ENCODE measurements at regions not wholly inside any gene's neighbourhood (a gene's known extent, or its start where the extent isn't known, plus 50 kb on each side); places are given as distances from the start of the nearest gene placed in this dataset.

DNA sequence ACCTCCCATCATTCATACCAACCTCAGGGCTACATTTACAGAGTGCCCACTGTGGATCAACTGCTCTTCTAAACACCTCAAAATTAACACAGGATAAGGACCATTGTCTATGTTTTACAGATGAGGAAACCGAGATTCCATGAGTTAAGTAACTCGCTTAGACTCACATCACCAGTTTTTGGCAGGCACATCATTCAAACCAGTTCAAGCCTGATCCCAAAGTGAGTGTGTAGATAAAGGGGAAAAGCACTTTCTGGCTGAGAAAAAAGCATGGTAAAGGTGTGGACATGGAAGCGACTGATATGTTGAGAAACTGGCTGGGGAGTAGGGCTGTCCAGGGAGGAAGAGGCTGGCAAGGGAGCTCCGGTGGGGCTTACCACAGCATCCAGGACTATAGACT is 193.7 kb upstream of the RORA start:
- Mint-ChIP-seq H3K9me3 (peaks cover 0 to 1% (median 0%) of the 10 kb centered on the region in 6 donors), H3K27me3 (ENCODE audit: low read depth in 3 of 3) (peaks cover 1 to 6% (median 5%) of the 10 kb centered on the region in 3 donors), H3K27ac (no peak overlapping the region), H3K36me3 (no peaks in the 10 kb centered on the region), H3K4me1 (no peaks in the 10 kb centered on the region), H3K4me3 (no peak overlapping the region)
- DNase-seq: no peak

- Mint-ChIP-seq H3K27me3 (ENCODE audit: low read depth in 3 of 3) (peaks cover 1 to 6% (median 5%) of the 10 kb centered on the region in 3 donors), H3K4me3 (no peak overlapping the region), H3K36me3 (no peaks in the 10 kb centered on the region), H3K9me3 (peaks cover 0 to 1% (median 0%) of the 10 kb centered on the region in 6 donors), H3K4me1 (no peaks in the 10 kb centered on the region), H3K27ac (no peak overlapping the region)
- DNase-seq: no peak
Observed at GRCh38 chr15:61421938-61422337, 192.8 kb upstream of the RORA start.

DNA sequence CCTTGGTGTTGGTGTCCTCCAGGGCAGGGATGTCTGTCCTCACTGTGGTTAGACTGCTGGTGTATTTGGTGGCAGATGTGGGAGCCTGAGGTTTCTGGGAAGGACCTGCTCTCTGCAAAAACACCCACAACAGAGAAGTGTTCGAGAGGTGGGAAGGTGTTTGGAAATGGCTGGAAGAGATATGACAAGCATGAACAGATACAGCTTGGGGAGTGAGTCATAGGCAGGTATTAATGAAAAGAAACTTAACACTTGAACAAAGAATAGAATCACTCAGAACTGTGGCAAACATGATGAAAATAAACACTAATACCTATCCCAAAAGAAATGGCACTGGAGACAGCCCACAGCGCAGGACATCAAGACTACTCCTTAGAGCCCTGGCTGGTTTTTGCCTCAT is 192.4 kb upstream of the RORA start:
- no peak for DNase-seq
- H3K4me3 Mint-ChIP-seq: no peak overlapping the region
- H3K27ac Mint-ChIP-seq: no peak overlapping the region
- H3K9me3 Mint-ChIP-seq: peaks cover 0 to 1% (median 0%) of the 10 kb centered on the region in 6 donors
- peaks cover 1 to 6% (median 5%) of the 10 kb centered on the region in 3 donors for H3K27me3 Mint-ChIP-seq (ENCODE audit: low read depth in 3 of 3)
- no peaks in the 10 kb centered on the region for H3K36me3 Mint-ChIP-seq
- no peaks in the 10 kb centered on the region for H3K4me1 Mint-ChIP-seq

GRCh38 chr15:61420546-61420945 is 191.4 kb upstream of the RORA start:
- Mint-ChIP-seq H3K27me3 (ENCODE audit: low read depth in 3 of 3) (peaks cover 1 to 6% (median 3%) of the 10 kb centered on the region in 3 donors), H3K36me3 (no peaks in the 10 kb centered on the region), H3K4me3 (no peak overlapping the region), H3K9me3 (no peaks in the 10 kb centered on the region), H3K27ac (no peak overlapping the region), H3K4me1 (no peaks in the 10 kb centered on the region)
- DNase-seq: no peak

GRCh38 chr15:61415617-61416120 is 186.6 kb upstream of the RORA start:
- Mint-ChIP-seq H3K4me1 (no peaks in the 10 kb centered on the region), H3K27me3 (ENCODE audit: low read depth in 3 of 3) (peaks cover 0 to 5% (median 3%) of the 10 kb centered on the region in 3 donors), H3K4me3 (no peak overlapping the region), H3K27ac (no peak overlapping the region), H3K9me3 (peaks cover 0 to 1% (median 0%) of the 10 kb centered on the region in 6 donors), H3K36me3 (no peaks in the 10 kb centered on the region)
- DNase-seq: no peak

DNA sequence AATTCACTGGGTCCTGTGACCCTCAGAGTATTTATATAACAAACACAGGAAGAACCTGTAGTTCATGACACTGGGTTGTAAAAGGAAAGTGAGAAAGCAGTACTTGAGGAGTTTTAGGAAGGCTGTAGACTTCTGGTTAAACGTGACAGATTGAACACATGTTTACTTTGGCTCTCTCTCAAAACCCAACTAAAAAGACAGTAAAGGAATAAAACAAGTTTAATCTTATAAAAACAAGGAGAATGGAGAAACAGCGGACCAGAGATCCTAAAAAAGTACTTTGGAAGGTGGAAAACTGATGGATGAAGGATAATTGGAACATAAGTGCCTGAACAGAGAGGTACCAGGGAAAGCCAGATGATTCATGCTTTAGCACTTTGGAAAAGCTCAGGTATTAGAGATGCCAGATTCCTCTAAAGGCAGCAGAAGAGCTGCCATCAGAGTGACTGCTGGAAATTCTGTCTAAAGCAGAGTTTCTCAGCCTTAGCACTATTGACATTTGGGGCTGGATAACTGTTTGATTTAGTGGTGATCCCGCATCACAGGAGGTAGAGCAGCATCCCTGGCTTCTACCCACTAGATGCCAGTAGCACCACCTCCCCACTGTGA is 182.9 kb upstream of the RORA start:
- H3K4me1 Mint-ChIP-seq: no peaks in the 10 kb centered on the region

DNA sequence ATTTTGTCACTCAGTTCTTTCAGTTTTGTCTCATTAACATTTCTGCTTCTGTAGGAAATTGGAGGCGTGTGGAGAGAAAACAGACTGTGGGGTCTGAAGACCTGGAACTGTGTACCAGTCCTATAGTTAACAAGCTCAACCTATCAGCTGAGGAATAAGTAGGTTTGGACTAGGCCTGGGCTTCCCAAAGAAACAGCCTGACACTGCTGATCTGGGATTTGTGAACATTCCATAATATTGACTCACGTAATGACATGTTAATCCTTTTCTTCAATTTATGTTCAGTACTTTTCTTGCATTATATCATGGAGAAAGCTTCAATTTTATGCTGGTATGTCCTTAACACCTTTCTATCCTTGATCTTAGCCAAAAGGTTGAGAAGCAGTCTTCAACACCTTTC is 181.6 kb upstream of the RORA start:
- Mint-ChIP-seq H3K9me3 (peaks cover 0 to 1% (median 0%) of the 10 kb centered on the region in 6 donors), H3K4me3 (no peak overlapping the region), H3K27ac (no peak overlapping the region), H3K4me1 (no peaks in the 10 kb centered on the region), H3K36me3 (no peaks in the 10 kb centered on the region), H3K27me3 (ENCODE audit: low read depth in 3 of 3) (peaks cover 0 to 10% (median 4%) of the 10 kb centered on the region in 3 donors)
- no peak for DNase-seq

More for the DNA sequence above, 182.9 kb upstream of the RORA start:
- Mint-ChIP-seq H3K4me3 (no peak overlapping the region), H3K27ac (no peak overlapping the region), H3K9me3 (peaks cover 0 to 1% (median 0%) of the 10 kb centered on the region in 6 donors), H3K27me3 (ENCODE audit: low read depth in 3 of 3) (peaks cover 0 to 8% (median 4%) of the 10 kb centered on the region in 3 donors), H3K36me3 (no peaks in the 10 kb centered on the region)
- DNase-seq: no peak

DNA sequence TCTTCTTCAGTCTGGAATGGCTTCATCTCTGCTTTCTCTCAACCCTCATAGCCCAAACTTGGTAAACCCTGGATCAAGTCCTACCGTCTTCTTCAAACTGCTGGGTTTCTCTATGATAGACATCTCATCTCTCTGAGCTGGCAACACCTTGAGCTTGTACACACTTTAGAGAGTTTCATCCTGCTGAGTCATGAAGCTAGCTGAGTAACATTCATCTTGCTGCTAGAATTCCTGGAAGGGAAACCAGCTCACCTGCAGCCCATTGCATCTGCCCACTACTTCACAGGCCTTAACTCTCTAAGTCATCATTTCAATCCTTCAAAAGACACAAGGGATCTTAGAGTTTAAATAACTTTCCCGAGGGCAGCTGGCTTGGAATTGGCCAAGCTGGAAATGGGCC is 175.5 kb upstream of the RORA start:
- Mint-ChIP-seq H3K27ac (no peak overlapping the region), H3K4me1 (no peaks in the 10 kb centered on the region), H3K36me3 (no peaks in the 10 kb centered on the region), H3K9me3 (no peaks in the 10 kb centered on the region), H3K27me3 (ENCODE audit: low read depth in 3 of 3) (peaks cover 5 to 20% (median 5%) of the 10 kb centered on the region in 3 donors), H3K4me3 (no peak overlapping the region)
- DNase-seq: no peak

GRCh38 chr15:61403884-61404283 is 174.8 kb upstream of the RORA start:
- H3K4me1 Mint-ChIP-seq: no peaks in the 10 kb centered on the region
- no peak overlapping the region for H3K4me3 Mint-ChIP-seq
- H3K27me3 Mint-ChIP-seq (ENCODE audit: low read depth in 3 of 3): peaks cover 5 to 20% (median 5%) of the 10 kb centered on the region in 3 donors
- no peaks in the 10 kb centered on the region for H3K36me3 Mint-ChIP-seq
- H3K27ac Mint-ChIP-seq: no peak overlapping the region
- DNase-seq: no peak
- no peaks in the 10 kb centered on the region for H3K9me3 Mint-ChIP-seq

DNA sequence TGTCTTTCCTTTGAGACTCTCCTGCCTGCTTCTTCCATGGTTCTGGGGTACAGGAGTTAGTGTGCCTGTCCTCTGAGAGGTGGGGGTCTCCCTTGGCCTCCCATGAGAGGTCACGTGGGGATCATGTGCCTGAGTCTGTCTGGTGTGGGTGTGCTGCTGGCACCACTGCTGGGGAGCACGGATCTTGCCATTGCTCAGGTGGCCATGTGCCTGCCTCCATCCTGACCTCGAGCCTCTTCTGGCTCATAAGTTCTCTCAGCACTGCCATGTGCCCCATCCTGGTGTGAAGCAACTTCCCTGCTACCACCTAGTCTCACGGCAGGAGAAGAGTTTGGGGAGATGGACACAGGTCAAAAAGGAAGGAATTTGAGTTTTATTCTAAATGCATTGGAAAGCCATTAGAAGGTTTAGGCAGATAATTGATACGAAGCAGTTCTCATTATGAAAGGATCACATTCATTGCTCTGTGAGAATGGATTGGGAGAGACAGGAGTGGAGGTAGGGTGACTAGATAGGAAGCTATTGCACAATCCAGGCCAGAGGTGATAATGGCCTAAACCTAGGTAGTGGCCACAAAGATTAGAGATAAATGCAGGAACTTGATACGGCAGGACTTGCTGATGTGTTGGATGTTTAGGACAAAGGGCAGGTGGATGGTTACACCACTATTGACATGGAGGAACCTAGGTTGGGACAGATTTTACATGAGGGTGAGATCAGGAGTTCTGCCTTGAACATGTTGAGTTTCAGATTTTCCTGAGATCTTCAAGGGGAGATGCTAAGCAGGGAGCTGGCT is 173.0 kb upstream of the RORA start:
- Mint-ChIP-seq H3K27ac (no peak overlapping the region), H3K27me3 (ENCODE audit: low read depth in 3 of 3) (peaks cover 3 to 17% (median 8%) of the 10 kb centered on the region in 3 donors)

GRCh38 chr15:61398310-61398709 is 169.2 kb upstream of the RORA start:
- Mint-ChIP-seq H3K27ac (no peak overlapping the region), H3K4me3 (no peak overlapping the region), H3K27me3 (ENCODE audit: low read depth in 3 of 3) (peaks cover 3 to 9% (median 6%) of the 10 kb centered on the region in 3 donors), H3K4me1 (no peaks in the 10 kb centered on the region), H3K36me3 (no peaks in the 10 kb centered on the region), H3K9me3 (peaks cover 0 to 2% (median 0%) of the 10 kb centered on the region in 6 donors)
- no peak for DNase-seq

More for the DNA sequence above, 173.0 kb upstream of the RORA start:
- Mint-ChIP-seq H3K4me3 (no peak overlapping the region), H3K9me3 (peaks cover 0 to 2% (median 0%) of the 10 kb centered on the region in 6 donors), H3K4me1 (no peaks in the 10 kb centered on the region), H3K36me3 (no peaks in the 10 kb centered on the region)
- DNase-seq: no peak

DNA sequence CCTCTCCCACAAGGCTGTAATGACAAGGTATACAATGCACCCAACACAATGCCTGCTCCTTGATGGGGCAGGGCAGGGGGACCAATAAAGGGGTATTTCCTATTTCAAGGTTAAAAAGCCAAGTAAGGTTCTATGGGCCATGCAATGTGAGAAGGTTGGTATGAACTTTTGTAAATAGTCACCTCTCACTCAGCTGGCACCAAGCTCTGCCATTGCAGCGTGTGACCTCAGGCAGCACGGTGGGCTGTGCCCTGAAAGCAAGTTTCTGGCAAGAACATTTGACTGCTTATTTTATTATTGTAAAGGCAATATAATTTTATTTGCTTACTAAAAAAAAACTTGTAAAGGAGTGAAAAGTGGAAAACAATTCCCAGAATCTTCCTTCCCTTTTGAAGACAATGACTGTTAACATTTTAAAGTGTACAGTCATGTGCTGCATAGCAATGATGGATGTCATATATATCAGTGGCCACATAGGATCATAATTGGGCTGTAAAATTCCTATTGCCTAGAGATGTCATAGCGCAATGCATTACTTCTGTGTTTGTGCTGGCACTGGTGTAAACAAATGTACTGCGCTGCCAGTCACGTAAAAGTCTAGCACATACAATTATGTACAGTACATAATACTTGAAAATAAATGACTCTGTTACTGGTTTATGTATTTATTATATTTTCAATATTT is 167.3 kb upstream of the RORA start:
- Mint-ChIP-seq H3K36me3 (no peaks in the 10 kb centered on the region), H3K27ac (no peak overlapping the region), H3K9me3 (peaks cover 0 to 2% (median 0%) of the 10 kb centered on the region in 6 donors), H3K4me1 (no peaks in the 10 kb centered on the region), H3K4me3 (no peak overlapping the region), H3K27me3 (ENCODE audit: low read depth in 3 of 3) (peaks cover 0 to 4% (median 2%) of the 10 kb centered on the region in 3 donors)
- DNase-seq: no peak

- peaks cover 0 to 4% (median 2%) of the 10 kb centered on the region in 3 donors for H3K27me3 Mint-ChIP-seq (ENCODE audit: low read depth in 3 of 3)
- H3K4me3 Mint-ChIP-seq: no peak overlapping the region
Observed at GRCh38 chr15:61393949-61394348, 164.8 kb upstream of the RORA start.

DNA sequence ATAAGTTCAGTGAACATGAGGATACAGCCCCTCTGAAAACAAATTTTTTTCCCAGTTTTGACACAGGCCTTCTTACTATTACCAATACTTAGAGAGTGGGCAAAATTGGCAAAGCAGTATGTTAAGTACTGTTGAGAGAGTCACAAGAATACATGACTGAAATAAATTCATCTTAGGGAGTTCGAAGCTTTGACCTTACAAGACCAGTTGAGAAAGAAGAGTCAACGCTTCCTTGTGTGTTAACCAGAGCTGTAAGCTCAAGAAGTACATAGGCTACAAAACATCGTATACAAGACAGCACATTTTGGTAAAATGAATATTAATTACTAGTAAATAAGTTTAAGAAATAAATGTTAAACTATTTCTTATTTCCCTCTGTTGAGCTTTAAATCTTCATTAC is 164.4 kb upstream of the RORA start:
- Mint-ChIP-seq H3K27ac (no peak overlapping the region), H3K4me1 (no peaks in the 10 kb centered on the region), H3K36me3 (no peaks in the 10 kb centered on the region), H3K4me3 (no peak overlapping the region), H3K9me3 (peaks cover 0 to 2% (median 0%) of the 10 kb centered on the region in 6 donors), H3K27me3 (ENCODE audit: low read depth in 3 of 3) (peaks cover 0 to 4% (median 2%) of the 10 kb centered on the region in 3 donors)
- no peak for DNase-seq

More at GRCh38 chr15:61393949-61394348, 164.8 kb upstream of the RORA start:
- Mint-ChIP-seq H3K27ac (no peak overlapping the region), H3K9me3 (peaks cover 0 to 2% (median 0%) of the 10 kb centered on the region in 6 donors), H3K4me1 (no peaks in the 10 kb centered on the region), H3K36me3 (no peaks in the 10 kb centered on the region)
- no peak for DNase-seq

Measured in immature natural killer cell (primary cell).